GM21526 (cell line): ENCODE measurements at regions not wholly inside any gene's neighbourhood (a gene's known extent, or its start where the extent isn't known, plus 50 kb on each side); places are given as distances from the start of the nearest gene placed in this dataset.
"Not testable (repeated sequence)": the region's sequence is repeated elsewhere in the genome, so short reads cannot be mapped to it uniquely, and the experiment has no call there.

Source experiments
- ATAC-seq: cut with Tn5 transposase; IDR thresholded peaks from one replicate; pipeline ENCODE4 v1.9.1; 2021; ENCODE audit warnings: moderate library complexity; ENCODE audit not compliant: unreplicated experiment, low FRiP score

DNA sequence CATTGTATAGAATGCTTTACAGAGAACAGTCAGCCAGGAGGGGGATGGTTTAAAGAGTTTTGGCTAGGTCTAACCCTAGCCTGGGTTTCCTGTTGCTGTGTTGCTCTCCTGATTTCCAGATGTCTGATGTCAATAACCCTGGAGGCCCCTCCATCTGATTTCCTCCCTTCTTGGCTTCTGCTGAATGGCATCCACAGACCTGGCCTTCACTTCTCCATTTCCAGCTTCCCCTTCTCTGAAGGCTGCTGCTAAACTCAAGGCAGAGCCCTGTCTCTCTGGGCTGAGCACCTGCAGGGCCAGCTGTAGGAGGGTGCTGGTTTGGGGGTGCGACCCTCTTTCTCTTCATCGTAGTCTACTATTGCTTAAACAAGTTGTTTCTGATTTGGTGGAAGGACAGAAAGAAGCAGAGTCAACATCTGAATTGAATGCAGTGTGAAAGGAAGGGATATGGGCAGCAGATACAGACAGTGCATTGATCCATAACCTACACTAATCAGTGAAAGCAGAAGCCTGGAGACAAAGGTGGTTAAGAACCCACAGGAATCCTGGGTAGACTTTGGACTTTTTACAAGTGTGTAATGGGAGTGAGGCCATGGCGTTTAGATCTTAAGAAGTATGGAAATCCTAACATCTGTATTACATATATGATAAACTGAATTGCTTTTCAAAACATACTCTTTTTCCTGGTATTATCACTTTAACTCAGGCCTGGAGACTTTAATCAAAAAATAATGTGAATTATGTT, 153.6 kb downstream of the HRH4 start:
- ATAC-seq: no peak

DNA sequence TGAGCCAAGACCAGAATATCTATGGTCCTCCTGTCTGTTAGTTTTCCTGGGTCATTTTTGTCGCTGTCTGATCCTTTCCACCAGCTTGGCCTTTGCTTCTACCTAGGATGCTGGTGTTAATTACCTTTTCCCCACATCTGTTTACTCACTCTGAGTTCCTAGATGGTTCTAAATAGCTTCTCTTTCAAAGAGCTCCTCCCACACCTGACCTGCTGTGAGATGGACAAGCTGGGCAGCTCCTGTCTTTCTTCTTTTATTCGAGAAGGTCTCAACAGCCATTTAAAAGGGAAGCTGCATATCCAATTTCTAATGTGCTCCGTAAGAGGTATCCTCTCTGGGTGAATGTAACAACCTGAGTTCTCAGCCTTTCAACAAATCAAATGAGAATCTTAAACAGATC, 156.2 kb downstream of the HRH4 start:
- no peak for ATAC-seq

DNA sequence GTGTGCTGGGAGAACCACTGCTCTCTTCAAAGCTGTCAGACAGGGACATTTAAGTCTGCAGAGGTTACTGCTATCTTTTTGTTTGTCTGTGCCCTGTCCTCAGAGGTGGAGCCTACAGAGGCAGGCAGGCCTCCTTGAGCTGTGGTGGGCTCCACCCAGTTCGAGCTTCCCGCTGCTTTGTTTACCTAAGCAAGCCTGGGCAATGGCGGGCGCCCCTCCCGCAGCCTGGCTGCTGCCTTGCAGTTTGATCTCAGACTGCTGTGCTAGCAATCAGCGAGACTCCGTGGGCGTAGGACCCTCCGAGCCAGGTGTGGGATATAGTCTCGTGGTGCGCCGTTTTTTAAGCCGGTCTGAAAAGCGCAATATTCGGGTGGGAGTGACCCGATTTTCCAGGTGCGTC, 164.0 kb downstream of the HRH4 start:
- not testable (repeated sequence) for ATAC-seq

- ATAC-seq: no peak
Observed at GRCh38 chr18:24627644-24628315, 167.3 kb downstream of the HRH4 start.

DNA sequence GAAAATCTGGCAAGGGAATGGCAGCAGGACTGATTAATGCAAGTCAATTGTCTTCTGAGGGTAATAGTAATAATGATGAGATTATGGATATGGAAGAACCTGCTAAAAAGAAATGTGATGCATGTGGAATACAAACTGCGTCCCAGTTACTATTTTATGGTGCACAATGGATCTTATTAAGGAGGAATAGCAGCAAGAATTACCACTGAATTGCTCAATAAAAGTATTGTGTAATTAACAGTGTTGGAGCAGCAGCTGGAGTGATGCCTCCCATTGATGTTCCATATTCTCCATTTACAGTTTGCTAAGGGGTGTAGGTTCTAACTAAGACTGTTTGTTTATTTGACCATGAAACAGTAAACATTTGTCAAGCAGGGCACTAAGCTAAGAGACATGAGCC, 167.9 kb downstream of the HRH4 start:
- ATAC-seq: no peak

- no peak for ATAC-seq
Observed at GRCh38 chr18:24629921-24630320, 169.5 kb downstream of the HRH4 start.

DNA sequence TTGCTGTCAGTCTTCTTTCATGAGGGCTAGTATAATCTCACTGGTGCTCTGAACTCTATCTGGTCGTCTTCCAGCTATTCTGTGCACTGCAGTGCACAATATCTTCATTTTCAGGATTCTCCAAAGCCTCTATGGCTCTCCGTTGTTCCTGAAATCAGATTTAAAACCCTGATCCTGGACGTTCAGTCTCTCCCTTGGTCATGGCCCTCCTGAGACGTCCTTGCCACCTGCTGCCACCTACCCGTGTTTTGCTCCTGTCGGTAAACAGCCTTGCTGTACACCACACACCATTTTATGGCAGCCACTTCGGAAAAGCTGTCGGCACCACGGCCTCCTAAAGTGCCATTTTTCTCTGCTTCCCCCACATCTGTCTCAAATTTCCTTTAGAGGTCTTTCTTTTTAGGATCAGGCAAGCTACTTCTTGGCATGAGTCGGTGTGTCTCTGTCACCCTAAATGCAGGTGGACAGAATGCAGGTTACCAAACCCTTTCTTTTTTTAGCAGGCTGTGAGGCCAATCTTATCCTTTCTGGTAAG, 170.0 kb downstream of the HRH4 start:
- ATAC-seq: no peak

DNA sequence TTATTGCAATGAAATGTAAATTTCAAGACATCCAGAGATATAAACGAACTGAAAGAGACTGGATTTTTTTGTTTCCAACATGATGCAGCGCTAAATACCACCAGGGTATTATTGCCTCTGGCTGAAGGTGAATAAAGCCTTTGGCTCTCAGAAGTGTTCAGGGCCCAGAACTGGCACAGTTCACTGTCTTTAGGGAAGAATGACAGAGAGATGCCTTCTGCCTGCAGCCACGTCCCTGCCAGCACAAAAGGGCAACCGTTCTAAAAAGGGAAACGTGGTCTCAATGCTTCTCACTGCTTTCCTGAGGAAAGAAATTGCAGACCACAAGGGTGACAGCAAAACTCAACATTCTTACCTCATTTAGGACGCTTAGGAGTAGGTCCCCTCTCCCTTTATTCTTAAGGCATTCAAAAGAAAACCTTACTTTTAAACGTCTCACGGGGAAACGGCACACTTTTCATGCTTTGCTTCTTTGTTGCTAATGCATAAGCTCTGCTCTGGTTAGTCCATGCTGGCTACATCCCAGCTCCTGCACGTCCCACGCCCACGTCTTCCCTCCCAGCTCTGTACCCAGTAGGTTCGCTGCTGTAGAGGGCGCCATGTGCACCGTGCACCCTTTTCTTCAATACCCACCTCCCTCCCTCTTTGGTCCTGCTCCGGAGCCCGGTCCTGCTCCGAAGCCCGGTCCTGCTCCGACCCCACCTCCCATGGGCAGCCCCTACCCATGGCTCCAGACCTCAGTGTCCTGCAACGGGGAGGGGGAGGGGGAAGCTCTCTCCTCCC, 171.0 kb downstream of the HRH4 start:
- ATAC-seq: no peak

- no peak for ATAC-seq
Observed at GRCh38 chr18:24632158-24632988, 171.9 kb downstream of the HRH4 start.

DNA sequence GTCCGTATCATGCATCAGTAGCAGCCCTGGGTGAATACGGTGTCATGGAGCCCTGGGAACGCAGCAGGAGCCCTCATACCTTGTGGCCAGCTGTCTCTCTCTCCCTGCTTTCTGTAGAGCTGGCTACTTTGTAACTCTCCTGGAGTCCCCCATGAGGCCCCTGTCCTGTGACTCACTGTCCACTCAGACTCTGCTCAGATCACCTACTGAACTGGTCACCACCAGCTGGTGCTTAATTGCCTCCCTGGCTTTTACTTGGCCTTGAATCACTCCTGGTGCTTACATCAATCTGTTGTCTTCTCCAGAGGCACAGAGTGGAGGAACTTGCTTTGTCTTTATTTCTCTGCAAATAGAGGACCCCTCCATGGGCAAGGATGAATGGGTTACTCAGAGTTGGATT, 172.7 kb downstream of the HRH4 start:
- ATAC-seq: no peak

DNA sequence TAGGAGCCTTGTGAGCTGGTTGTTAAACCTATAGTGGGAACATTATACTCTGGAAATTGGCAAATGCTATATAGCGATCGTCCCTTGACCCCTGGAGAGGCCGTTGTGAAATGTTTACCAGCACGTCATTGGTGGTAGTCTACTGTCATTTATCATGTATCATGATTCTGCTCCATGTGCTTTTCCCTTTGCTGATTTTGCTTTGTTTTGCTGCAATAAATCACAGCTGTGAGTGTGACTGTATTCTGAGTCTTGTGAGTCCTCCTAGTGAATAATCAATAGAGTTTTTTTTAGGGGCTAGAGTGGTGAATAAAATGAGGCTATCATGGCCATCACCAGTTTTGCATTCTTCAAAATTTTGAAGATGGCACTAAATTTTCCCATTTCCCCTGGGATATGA, 189.1 kb downstream of the HRH4 start:
- ATAC-seq: no peak

- ATAC-seq: no peak
Observed at GRCh38 chr18:24651434-24651833, 191.0 kb downstream of the HRH4 start.

DNA sequence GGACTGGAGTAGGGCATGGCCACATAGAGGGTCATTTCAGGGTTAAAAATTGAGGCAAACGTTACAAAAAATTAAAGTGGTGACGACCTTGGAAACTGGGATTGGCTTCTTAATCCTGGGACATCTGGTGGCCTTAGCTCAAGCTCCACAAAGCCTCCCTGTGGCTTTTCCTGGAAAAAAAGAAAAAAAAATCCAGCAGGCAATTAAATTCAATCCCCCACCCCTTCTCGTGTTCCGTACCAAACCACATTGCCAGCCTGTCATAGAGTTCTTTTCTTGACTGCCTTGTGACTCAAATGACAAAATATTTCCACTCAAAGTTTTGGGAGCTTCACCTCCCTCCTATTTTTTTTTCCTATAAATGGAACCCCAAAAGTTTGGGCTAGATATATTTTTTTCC, 195.6 kb downstream of the HRH4 start:
- no peak for ATAC-seq

DNA sequence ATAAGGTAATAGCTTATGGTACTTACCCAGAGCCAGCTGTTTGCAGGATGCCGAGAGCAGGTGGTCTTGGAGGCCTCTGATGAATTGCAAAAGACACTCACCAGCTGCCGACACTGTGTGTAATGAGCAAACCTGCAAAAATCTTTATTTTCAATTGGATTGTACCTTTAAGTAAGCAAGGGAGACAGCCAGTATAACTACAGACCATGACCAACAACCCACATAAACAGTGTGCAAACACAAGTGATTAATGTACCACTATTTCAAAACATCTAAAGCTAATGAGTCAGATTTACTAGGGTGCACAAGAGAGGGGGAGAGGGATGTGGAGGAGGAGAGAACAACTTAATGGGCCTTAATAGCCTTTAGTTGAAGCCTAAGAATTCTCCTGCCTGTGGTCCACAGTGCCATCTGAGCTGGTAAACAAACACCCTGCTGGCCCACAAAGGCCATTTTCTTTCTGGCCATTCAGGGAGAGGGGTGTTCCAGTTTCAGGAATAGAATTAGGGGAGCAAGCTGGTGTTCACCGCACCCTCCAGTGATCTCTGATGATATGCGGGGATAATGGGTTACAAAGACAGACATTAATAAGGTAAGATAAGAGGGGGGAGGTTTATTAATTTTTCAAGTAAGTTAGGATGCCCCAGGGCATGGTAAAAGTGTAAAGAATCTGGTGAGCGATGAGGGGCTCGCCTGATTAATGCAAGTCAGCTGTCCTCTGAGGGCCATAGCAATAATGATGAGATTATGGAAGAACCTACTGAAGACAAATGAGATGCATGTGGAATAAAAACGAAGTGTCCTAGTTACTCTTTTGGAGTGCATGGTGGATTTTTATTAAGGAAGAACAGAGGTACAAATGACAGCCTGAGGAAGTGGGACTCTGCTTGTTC, 196.4 kb downstream of the HRH4 start:
- ATAC-seq: no peak

- no peak for ATAC-seq
Observed at GRCh38 chr18:24657444-24657842, 197.0 kb downstream of the HRH4 start.

GRCh38 chr18:24658302-24658701, 197.9 kb downstream of the HRH4 start:
- no peak for ATAC-seq

DNA sequence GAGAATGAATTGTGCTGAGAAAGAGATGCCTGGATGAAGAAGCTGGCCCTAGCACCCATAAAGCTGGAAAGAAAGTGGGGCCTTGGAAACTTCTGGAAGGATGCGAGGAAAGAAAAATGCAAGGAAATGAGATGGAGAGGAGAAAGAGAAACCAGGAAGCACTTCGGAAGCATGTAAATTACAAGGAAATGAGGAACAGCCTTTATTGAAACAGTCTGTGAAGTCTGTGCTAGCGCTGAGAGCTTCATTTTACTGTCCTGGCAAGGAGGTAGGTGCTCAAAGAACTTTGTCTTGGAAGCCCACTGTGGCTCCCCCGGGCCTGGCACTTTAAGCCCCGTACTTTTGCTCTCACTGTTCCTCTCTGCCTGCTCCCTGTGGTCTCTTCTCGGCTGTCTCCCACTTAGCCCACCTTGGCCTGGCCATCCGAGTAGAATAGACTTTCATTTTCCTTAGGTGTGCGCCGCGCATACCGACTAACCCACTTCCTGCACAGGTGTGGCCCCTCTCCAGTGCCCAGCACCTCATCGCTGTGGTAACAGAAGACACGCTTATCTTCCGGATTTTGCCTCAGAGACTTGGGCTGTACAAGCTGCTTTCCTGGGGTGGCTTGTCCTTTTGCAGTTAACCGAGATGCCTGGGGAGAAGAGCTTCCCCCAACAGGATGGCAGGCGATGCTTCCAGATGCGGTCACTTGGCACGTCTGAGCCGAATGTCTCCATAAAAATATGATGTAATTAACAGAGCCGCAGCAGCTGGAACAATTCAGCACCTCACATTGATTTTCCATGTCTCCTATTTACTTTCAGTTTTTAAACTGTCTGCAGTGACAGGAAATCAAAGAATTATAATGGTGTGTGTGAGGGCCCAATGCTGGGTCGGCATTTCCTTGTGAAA, 199.6 kb downstream of the HRH4 start:
- ATAC-seq: no peak

DNA sequence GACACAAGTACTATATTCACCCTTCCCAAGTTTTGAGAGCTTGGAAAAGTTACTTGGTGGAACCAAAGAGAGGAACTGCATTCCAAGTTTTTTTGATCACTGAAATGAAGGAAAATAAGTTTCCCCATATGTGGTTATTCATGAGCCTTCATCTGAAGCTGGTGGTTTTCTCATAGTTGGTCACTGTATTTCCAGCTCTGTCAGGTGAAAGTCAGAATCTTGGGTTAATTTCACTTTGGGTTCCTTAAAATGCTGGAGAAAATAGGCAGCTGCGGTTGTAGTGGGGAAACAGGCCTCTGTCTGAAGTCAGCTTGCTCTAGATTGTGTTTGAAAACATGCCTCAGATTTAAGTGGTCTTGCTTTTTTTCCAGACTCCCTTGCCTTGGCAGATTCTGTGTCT, 200.5 kb downstream of the HRH4 start:
- ATAC-seq: no peak
